Right atrium auricular region (tissue), 2 donors: ENCODE measurements at regions not wholly inside any gene's neighbourhood (a gene's known extent, or its start where the extent isn't known, plus 50 kb on each side); places are given as distances from the start of the nearest gene placed in this dataset.

Source experiments
- DNase-seq: peaks from one replicate; pipeline ENCODE4 v3.0.0-alpha.2; 2019; ENCODE audit warnings: low spot score
- H3K27ac ChIP-seq, 2 donors: fragments of 200-600 bp; sonication (generic); 1 replicate in 1 of 2; 2 replicates in 1 of 2; pipeline ENCODE4 v1.5.1; 2016 to 2019
- H3K27me3 ChIP-seq, 2 donors: fragments of 200-600 bp; sonication (generic); one replicate each; pipeline versions ENCODE4 v1.5.1 to v1.6.0; 2017 to 2019
- H3K36me3 ChIP-seq: fragments of 200-600 bp; sonication (generic); one replicate; pipeline ENCODE4 v1.5.1; 2016
- H3K4me1 ChIP-seq, 2 donors: fragments of 200-600 bp; sonication (generic); one replicate each; pipeline versions ENCODE4 v1.5.1 to v1.6.0; 2017 to 2019
- H3K4me3 ChIP-seq, 2 donors: fragments of 200-600 bp; sonication (generic); 1 replicate in 1 of 2; 2 replicates in 1 of 2; pipeline ENCODE4 v1.5.1; 2017 to 2019; ENCODE audit warnings: mild to moderate bottlenecking in 1 of 2, moderate library complexity in 1 of 2
- H3K9me3 ChIP-seq, 2 donors: fragments of 200-600 bp; sonication (generic); one replicate each; pipeline ENCODE4 v1.5.1; 2019
- TF ChIP-seq, protein P1 (sequence below), 2 donors: fragments of 200-600 bp; sonication (generic); IDR thresholded peaks; one replicate each; pipeline ENCODE4 v1.5.1; 2019; ENCODE audit warnings: antibody characterized with exemption in 2 of 2

DNA sequence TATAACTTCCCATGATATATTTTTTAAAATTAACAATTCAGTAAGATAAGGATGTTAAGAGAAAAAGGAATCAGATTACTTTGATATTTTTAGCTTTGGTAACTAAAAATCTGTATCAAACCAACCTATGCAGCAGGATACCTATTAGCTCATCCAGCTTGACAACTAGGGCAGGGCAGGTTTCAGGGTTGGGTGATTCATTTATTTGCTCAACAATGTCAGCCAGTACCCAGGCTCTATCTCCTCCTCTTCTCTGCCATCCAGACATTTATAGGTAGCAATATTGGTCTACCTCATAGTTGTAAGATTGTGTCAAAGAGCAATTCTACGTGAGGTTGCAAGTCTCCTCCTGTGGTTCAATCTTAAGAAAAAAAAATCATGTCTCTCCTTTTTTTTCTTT lies 421.9 kb downstream of the ANKRD50 start:
- no peak overlapping the region for H3K27ac ChIP-seq
- H3K36me3 ChIP-seq, result no peaks in the 10 kb centered on the region
- no peak for DNase-seq
- TF ChIP-seq, protein P1, sequence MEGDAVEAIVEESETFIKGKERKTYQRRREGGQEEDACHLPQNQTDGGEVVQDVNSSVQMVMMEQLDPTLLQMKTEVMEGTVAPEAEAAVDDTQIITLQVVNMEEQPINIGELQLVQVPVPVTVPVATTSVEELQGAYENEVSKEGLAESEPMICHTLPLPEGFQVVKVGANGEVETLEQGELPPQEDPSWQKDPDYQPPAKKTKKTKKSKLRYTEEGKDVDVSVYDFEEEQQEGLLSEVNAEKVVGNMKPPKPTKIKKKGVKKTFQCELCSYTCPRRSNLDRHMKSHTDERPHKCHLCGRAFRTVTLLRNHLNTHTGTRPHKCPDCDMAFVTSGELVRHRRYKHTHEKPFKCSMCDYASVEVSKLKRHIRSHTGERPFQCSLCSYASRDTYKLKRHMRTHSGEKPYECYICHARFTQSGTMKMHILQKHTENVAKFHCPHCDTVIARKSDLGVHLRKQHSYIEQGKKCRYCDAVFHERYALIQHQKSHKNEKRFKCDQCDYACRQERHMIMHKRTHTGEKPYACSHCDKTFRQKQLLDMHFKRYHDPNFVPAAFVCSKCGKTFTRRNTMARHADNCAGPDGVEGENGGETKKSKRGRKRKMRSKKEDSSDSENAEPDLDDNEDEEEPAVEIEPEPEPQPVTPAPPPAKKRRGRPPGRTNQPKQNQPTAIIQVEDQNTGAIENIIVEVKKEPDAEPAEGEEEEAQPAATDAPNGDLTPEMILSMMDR (IDR thresholded peaks at IDR 0.05), result no peak
- H3K9me3 ChIP-seq, result no peaks in the 10 kb centered on the region
- H3K4me3 ChIP-seq, result no peak overlapping the region
- H3K27me3 ChIP-seq, result no peaks in the 10 kb centered on the region
- H3K4me1 ChIP-seq, result no peaks in the 10 kb centered on the region

DNA sequence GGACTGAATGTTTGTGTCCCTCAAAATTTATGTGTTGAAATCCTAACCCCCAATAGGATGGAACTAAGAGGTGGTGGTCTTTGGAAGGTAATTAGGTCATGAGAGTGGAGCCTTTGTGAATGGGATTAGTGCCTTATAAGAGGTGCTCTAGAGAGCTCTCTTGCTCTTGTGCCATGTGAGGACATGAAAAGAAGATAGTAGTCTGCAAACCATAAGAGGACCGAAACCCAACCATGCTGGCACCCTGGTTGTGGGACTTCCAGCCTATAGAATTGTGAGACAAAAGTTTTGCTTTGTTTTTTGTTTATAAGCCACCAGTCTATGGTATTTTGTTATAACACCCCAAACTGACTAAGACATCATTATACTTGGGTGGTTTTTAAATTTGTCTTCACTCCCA lies 417.1 kb downstream of the ANKRD50 start:
- no peak overlapping the region for H3K27ac ChIP-seq
- H3K27me3 ChIP-seq, result no peaks in the 10 kb centered on the region
- H3K4me3 ChIP-seq, result no peak overlapping the region
- TF ChIP-seq, protein P1 (IDR thresholded peaks at IDR 0.05), result no peak
- H3K36me3 ChIP-seq, result no peaks in the 10 kb centered on the region
- H3K4me1 ChIP-seq, result no peaks in the 10 kb centered on the region
- H3K9me3 ChIP-seq, result no peaks in the 10 kb centered on the region
- DNase-seq, result no peak

DNA sequence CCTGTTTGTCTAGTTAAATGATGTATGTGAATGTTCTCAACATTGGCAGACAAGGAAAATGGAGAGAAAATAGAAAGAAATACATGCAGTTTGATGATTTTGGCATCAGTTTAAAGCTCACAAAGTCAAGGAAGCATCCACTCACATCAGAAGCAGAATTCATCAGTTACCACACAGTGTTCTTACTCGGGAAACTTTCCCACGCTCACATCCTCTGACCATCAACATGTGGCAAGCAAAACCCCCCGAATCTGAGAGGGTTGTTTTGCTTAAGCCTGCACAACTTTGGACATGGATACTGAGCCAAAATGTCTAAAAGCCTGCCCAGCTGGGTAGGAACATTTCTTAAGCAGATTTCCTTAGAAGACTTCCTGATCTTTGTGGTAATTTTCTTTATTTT lies 407.6 kb downstream of the ANKRD50 start:
- TF ChIP-seq, protein P1 (IDR thresholded peaks at IDR 0.05), result no peak
- H3K4me1 ChIP-seq, result no peaks in the 10 kb centered on the region
- no peak overlapping the region for H3K27ac ChIP-seq
- no peak overlapping the region for H3K4me3 ChIP-seq
- no peaks in the 10 kb centered on the region for H3K9me3 ChIP-seq
- H3K36me3 ChIP-seq, result no peaks in the 10 kb centered on the region
- no peak for DNase-seq
- no peaks in the 10 kb centered on the region for H3K27me3 ChIP-seq

DNA sequence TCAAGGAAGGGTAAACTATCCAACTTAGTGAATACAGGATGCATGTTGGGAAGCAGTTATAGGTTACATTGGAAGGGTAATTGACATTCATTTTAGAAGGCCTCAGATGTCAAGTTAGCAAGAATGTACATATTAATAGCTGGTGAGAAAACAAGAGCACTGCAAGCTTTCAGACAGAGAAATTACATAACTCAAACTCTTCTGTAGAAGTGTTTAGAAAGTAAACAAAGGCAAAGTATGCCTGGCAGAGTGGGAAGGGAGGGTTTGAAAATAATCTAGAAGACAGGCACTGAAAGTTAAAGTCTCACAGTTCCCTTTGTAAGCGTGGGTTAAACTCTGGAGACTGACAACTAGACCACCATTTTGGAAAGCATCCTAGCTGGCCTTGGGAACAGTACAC lies 406.2 kb downstream of the ANKRD50 start:
- Histone ChIP-seq H3K36me3 (no peaks in the 10 kb centered on the region), H3K27ac (no peak overlapping the region), H3K9me3 (peaks cover 0 to 3% of the 10 kb centered on the region in 2 donors), H3K27me3 (no peaks in the 10 kb centered on the region), H3K4me3 (no peak overlapping the region), H3K4me1 (no peaks in the 10 kb centered on the region)
- TF ChIP-seq, protein P1 (IDR thresholded peaks at IDR 0.05), result no peak
- no peak for DNase-seq

DNA sequence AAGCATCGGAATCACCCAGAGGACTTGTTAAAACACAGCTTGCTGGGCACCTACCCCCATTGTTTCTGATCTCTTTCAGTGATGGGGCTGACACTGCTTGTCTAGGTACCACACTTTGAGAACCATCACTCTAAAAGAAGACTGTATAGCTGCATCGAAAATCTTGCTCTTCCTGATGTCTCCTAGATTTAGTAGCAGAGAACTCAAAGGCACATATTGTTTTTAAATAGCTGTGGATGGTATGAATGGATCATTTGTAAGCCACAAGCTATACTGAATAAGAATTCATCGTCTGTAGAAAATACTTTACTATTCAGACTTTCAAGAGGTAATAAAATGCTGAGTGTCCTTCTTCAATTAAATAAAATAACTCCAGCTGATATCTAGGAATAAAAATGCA lies 405.4 kb downstream of the ANKRD50 start:
- no peaks in the 10 kb centered on the region for H3K36me3 ChIP-seq
- no peak for DNase-seq
- H3K9me3 ChIP-seq, result peaks cover 0 to 8% of the 10 kb centered on the region in 2 donors
- no peaks in the 10 kb centered on the region for H3K4me1 ChIP-seq
- H3K27ac ChIP-seq, result no peak overlapping the region
- no peaks in the 10 kb centered on the region for H3K27me3 ChIP-seq
- no peak overlapping the region for H3K4me3 ChIP-seq
- TF ChIP-seq, protein P1 (IDR thresholded peaks at IDR 0.05), result no peak

DNA sequence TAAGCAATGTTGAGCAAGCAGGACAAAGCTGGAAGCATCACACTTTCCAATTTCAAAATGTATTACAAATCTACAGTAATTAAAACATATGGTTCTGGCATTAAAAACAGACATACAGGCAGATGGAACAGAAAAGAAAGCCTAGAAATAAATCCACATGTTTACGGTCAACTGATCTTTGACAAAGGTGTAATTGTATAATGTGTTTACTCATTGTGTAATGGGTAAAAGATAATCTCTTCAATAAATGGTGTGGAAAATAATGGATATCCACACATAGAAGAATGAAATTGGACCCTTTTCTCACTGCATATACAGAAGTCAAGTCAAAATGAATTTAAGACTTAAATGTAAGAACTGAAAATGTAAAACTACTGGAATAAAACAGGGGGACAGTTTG lies 394.2 kb downstream of the ANKRD50 start:
- no peak overlapping the region for H3K4me3 ChIP-seq
- H3K4me1 ChIP-seq, result no peaks in the 10 kb centered on the region
- H3K27me3 ChIP-seq, result no peaks in the 10 kb centered on the region
- H3K36me3 ChIP-seq, result no peaks in the 10 kb centered on the region
- no peak overlapping the region for H3K27ac ChIP-seq
- no peaks in the 10 kb centered on the region for H3K9me3 ChIP-seq
- DNase-seq, result no peak
- TF ChIP-seq, protein P1 (IDR thresholded peaks at IDR 0.05), result no peak
